ENCODE measurements at regions not wholly inside any gene's neighbourhood (a gene's known extent, or its start where the extent isn't known, plus 50 kb on each side); places are given as distances from the start of the nearest gene placed in this dataset.
"Not testable (repeated sequence)": the region's sequence is repeated elsewhere in the genome, so short reads cannot be mapped to it uniquely, and the experiment has no call there.

GRCh38 chr14:22213120-22213519 is 375.9 kb downstream of the DAD1 start:
- DNase-seq (no peak), ATAC-seq (ENCODE audit: poor library complexity) (no peak)
- intact Hi-C loops (cut with DNase I), result no loop called here

GRCh38 chr14:22210906-22211305 is 378.1 kb downstream of the DAD1 start:
- no peak for DNase-seq
- no peak for ATAC-seq (ENCODE audit: poor library complexity)
- intact Hi-C loops (cut with DNase I), result no loop called here

GRCh38 chr14:22210026-22210425 is 379.0 kb downstream of the DAD1 start:
- no peak for DNase-seq
- intact Hi-C loops (cut with DNase I), result no loop called here
- ATAC-seq (ENCODE audit: poor library complexity), result no peak

GRCh38 chr14:22203036-22203435 is 386.0 kb downstream of the DAD1 start:
- intact Hi-C loops (cut with DNase I), result no loop called here
- DNase-seq (no peak), ATAC-seq (ENCODE audit: poor library complexity) (no peak)

- DNase-seq, result no peak
- no peak for ATAC-seq (ENCODE audit: poor library complexity)
- intact Hi-C loops (cut with DNase I), result no loop called here
These were observed 386.7 kb downstream of the DAD1 start for GRCh38 chr14:22202313-22202712.

GRCh38 chr14:22200977-22201605 is 387.9 kb downstream of the DAD1 start:
- ATAC-seq (ENCODE audit: poor library complexity) (peak; percentile 60), DNase-seq (no peak)
- intact Hi-C loops (cut with DNase I), result no loop called here

- DNase-seq; ATAC-seq (ENCODE audit: poor library complexity); intact Hi-C loops (cut with DNase I): not testable (repeated sequence)
These were observed 388.9 kb downstream of the DAD1 start for GRCh38 chr14:22200131-22200530.

GRCh38 chr14:22194664-22195063 is 394.4 kb downstream of the DAD1 start:
- no peak for DNase-seq
- ATAC-seq (ENCODE audit: poor library complexity), result no peak
- intact Hi-C loops (cut with DNase I), result no loop called here

GRCh38 chr14:22190411-22191191 is 398.4 kb downstream of the DAD1 start:
- ATAC-seq (ENCODE audit: poor library complexity) (no peak), DNase-seq (no peak)
- intact Hi-C loops (cut with DNase I), result no loop called here

GRCh38 chr14:22189881-22190280 is 399.1 kb downstream of the DAD1 start:
- DNase-seq (no peak), ATAC-seq (ENCODE audit: poor library complexity) (no peak)
- intact Hi-C loops (cut with DNase I), result no loop called here

GRCh38 chr14:22188318-22188717 is 400.7 kb downstream of the DAD1 start:
- intact Hi-C loops (cut with DNase I), result no loop called here
- DNase-seq, result no peak
- ATAC-seq (ENCODE audit: poor library complexity), result no peak

- intact Hi-C loops (cut with DNase I), result no loop called here
- ATAC-seq (ENCODE audit: poor library complexity) (no peak), DNase-seq (no peak)
These were observed 403.2 kb downstream of the DAD1 start for GRCh38 chr14:22185789-22186188.

- intact Hi-C loops (cut with DNase I), result no loop called here
- DNase-seq, result no peak
- ATAC-seq (ENCODE audit: poor library complexity), result no peak
These were observed 403.8 kb downstream of the DAD1 start for GRCh38 chr14:22185191-22185590.

GRCh38 chr14:22184830-22185168 is 404.2 kb downstream of the DAD1 start:
- no peak for DNase-seq
- ATAC-seq (ENCODE audit: poor library complexity), result no peak
- intact Hi-C loops (cut with DNase I), result no loop called here

GRCh38 chr14:22184157-22184829 is 404.7 kb downstream of the DAD1 start:
- intact Hi-C loops (cut with DNase I), result no loop called here
- no peak for ATAC-seq (ENCODE audit: poor library complexity)

GRCh38 chr14:22180045-22180444 is 409.0 kb downstream of the DAD1 start:
- DNase-seq (no peak), ATAC-seq (ENCODE audit: poor library complexity) (no peak)
- intact Hi-C loops (cut with DNase I), result no loop called here

More at GRCh38 chr14:22184157-22184829, 404.7 kb downstream of the DAD1 start:
- DNase-seq, result no peak

- no peak for DNase-seq
- intact Hi-C loops (cut with DNase I), result no loop called here
- peak; percentile 58 for ATAC-seq (ENCODE audit: poor library complexity)
These were observed 409.8 kb downstream of the DAD1 start for GRCh38 chr14:22179190-22179589.

- intact Hi-C loops (cut with DNase I), result no loop called here
- ATAC-seq (ENCODE audit: poor library complexity) (peak; percentile 94), DNase-seq (no peak)
These were observed 410.6 kb downstream of the DAD1 start for GRCh38 chr14:22178333-22178839.

GRCh38 chr14:22177870-22178269 is 411.2 kb downstream of the DAD1 start:
- intact Hi-C loops (cut with DNase I), result no loop called here
- peak; percentile 26 for ATAC-seq (ENCODE audit: poor library complexity)
- DNase-seq, result no peak

GRCh38 chr14:22176957-22177356 is 412.1 kb downstream of the DAD1 start:
- peak; percentile 48 for ATAC-seq (ENCODE audit: poor library complexity)
- intact Hi-C loops (cut with DNase I), result no loop called here

More at GRCh38 chr14:22176957-22177356, 412.1 kb downstream of the DAD1 start:
- no peak for DNase-seq
